D721Med (cell line): ENCODE measurements at regions not wholly inside any gene's neighbourhood (a gene's known extent, or its start where the extent isn't known, plus 50 kb on each side); places are given as distances from the start of the nearest gene placed in this dataset.

ENCODE experiments used
- DNase-seq: peaks from one replicate; pipeline ENCODE4 v3.0.0; 2011; ENCODE audit warnings: low spot score; ENCODE audit not compliant: insufficient read length
- FAIRE-seq: peaks from 2 replicates; lab custom pipeline; 2011; peaks lifted over from hg19 to GRCh38; lab: Jason Lieb, UNC
- TF ChIP-seq, protein P1 (sequence below): IDR thresholded peaks from 2 replicates; pipeline ENCODE4 v1.5.1; 2012; ENCODE audit warnings: mild to moderate bottlenecking, control low read depth; ENCODE audit not compliant: insufficient read depth; ENCODE audit errors: missing control alignments

DNA sequence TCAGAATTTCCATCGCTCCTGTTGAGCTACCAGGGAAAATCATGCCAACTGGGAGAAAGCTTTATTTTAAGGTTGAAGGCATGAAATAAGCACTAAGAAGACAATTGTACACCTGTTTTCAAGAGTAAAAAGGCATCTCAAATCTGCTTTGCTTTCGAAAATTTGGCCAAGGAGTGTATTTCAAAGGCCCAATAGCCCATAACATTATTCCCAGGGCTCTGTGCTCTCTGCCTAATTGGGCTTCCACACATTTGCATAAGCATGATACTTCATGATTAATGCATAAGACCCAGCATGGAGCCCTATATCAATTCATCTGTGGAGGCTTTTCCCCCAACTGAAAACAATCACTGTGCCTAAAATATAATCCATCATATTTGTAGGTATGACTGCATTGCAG, 258.5 kb downstream of the NOVA1 start:
- TF ChIP-seq, protein P1, sequence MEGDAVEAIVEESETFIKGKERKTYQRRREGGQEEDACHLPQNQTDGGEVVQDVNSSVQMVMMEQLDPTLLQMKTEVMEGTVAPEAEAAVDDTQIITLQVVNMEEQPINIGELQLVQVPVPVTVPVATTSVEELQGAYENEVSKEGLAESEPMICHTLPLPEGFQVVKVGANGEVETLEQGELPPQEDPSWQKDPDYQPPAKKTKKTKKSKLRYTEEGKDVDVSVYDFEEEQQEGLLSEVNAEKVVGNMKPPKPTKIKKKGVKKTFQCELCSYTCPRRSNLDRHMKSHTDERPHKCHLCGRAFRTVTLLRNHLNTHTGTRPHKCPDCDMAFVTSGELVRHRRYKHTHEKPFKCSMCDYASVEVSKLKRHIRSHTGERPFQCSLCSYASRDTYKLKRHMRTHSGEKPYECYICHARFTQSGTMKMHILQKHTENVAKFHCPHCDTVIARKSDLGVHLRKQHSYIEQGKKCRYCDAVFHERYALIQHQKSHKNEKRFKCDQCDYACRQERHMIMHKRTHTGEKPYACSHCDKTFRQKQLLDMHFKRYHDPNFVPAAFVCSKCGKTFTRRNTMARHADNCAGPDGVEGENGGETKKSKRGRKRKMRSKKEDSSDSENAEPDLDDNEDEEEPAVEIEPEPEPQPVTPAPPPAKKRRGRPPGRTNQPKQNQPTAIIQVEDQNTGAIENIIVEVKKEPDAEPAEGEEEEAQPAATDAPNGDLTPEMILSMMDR, result no peak
- FAIRE-seq (no peak), DNase-seq (no peak)

DNA sequence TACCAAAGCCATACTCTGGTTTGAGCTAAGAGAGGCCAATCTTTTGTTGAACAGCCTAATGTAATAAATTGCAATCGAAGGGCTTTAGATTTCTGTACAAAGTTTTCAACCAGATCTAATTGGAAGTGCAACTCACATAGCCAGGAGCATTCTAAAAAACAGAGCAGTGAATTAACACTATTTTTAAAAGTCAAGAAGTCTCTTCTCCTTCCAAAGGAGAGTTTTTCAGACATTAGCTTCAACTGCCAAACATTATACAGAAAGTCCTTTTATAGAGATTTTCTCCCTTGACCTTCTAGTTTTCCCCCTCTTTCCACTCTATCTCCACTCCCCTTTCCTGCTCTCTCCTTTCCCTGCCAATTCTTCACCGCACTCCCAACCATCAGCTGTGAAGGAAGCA, 259.6 kb downstream of the NOVA1 start:
- DNase-seq (no peak), FAIRE-seq (no peak)
- TF ChIP-seq, protein P1, result no peak

DNA sequence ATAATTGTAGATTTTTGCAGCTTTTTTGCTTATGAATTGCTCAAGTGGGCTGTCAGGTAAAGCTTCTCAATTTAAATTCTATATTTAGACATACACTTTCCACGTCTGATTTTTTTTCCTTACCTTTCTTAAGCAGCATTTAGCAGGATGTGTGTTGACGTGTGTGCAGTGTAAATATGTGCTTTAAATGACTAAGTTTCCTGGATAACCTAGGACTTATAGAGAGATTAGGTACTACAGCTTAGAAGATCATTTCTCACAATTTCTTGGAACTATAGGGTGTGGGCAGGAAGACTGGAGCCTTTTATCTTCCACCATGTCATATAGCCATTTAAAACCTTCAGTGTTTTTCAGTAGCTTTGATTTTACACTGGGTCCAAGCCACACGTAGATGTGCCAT, 263.5 kb downstream of the NOVA1 start:
- TF ChIP-seq, protein P1, result no peak
- FAIRE-seq, result no peak
- DNase-seq, result no peak

DNA sequence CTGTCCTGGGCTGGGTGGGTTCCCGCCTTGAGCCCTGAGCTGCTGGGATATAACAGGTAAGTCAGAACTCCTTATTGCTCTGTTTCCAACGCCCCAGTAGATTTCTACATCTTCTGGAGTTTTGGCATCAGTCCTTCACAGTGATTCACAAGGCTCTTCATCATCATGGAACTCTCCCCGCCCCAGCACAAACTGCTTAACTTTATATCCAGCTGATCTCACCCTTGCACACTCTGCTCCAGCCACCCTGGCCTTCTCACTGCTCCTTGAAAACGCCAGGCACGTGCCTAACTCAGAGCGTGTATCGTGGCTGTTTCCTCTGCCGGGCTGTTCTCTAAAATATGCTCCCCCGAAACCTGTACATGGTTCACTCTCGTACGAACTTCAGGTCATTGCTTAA, 264.9 kb downstream of the NOVA1 start:
- no peak for DNase-seq
- TF ChIP-seq, protein P1, result no peak
- no peak for FAIRE-seq

DNA sequence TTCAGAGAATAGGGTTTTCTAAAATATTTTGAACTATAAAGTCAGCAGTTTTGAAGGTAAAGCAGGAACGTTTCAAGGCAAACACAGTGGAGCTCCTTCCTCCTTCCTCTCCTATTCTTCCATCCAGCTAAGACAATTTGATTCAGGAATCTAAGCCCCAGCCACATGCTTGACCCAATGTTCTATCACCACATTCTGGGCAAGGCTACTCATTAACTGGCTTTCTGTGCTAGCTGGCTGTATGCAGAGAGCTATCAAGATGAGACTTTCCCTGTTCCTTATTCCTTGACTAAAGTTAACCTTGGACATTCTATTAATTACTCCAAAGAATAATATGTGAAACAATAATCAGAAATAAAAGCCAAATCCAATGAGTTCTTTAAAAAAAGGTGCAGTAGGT, 266.9 kb downstream of the NOVA1 start:
- no peak for FAIRE-seq
- DNase-seq, result no peak
- TF ChIP-seq, protein P1, result no peak

DNA sequence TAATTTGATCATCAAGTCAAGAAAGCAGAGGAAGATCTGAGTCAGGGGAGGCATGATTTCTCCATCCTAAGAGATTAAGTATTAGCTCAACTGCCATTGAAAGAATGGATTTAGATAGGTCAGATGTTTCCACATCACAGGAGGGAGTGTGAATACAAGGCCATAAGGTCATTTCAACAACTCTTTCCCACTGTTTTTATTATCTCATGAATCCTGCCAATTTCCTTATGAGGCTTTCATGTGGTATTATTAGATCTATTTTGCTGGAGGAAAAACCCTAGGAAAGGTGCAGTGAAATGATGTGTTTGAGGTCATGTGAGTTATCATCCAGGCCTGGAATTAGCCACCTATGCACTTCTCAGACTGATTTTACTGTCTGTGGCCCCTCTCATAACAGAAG, 269.0 kb downstream of the NOVA1 start:
- no peak for DNase-seq
- TF ChIP-seq, protein P1, result no peak
- FAIRE-seq, result no peak

DNA sequence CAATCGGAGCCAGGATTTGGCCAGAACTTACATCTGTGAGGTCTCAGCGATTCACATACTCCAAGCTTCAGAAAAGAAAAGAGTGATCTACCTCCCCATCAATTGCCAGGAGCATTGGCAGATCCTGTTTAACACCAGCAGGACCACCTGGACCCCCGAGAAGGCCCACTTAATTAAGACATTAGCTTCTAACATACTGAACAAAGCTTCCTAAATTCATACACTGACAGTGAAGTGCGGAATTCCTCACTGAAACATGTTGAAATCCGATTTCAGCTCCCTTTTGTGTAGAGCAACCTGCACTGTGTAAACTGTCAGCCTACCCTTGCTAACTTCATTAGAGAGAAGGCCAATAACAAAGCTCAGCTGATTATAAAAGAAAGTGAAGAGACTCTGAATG, 274.0 kb downstream of the NOVA1 start:
- DNase-seq (no peak), FAIRE-seq (no peak)
- TF ChIP-seq, protein P1, result no peak
